ENCODE measurements at regions not wholly inside any gene's neighbourhood (a gene's known extent, or its start where the extent isn't known, plus 50 kb on each side); places are given as distances from the start of the nearest gene placed in this dataset.

- TF ChIP-seq, protein P1, sequence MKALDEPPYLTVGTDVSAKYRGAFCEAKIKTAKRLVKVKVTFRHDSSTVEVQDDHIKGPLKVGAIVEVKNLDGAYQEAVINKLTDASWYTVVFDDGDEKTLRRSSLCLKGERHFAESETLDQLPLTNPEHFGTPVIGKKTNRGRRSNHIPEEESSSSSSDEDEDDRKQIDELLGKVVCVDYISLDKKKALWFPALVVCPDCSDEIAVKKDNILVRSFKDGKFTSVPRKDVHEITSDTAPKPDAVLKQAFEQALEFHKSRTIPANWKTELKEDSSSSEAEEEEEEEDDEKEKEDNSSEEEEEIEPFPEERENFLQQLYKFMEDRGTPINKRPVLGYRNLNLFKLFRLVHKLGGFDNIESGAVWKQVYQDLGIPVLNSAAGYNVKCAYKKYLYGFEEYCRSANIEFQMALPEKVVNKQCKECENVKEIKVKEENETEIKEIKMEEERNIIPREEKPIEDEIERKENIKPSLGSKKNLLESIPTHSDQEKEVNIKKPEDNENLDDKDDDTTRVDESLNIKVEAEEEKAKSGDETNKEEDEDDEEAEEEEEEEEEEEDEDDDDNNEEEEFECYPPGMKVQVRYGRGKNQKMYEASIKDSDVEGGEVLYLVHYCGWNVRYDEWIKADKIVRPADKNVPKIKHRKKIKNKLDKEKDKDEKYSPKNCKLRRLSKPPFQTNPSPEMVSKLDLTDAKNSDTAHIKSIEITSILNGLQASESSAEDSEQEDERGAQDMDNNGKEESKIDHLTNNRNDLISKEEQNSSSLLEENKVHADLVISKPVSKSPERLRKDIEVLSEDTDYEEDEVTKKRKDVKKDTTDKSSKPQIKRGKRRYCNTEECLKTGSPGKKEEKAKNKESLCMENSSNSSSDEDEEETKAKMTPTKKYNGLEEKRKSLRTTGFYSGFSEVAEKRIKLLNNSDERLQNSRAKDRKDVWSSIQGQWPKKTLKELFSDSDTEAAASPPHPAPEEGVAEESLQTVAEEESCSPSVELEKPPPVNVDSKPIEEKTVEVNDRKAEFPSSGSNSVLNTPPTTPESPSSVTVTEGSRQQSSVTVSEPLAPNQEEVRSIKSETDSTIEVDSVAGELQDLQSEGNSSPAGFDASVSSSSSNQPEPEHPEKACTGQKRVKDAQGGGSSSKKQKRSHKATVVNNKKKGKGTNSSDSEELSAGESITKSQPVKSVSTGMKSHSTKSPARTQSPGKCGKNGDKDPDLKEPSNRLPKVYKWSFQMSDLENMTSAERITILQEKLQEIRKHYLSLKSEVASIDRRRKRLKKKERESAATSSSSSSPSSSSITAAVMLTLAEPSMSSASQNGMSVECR (CRISPR knock-in tag; IDR thresholded peaks at IDR 0.05), result no peak
- no peak for TF ChIP-seq ZNF561 (CRISPR knock-in tag; conservative IDR thresholded peaks at IDR 0.05)
- no peak for TF ChIP-seq CBX3 (IDR thresholded peaks at IDR 0.05; ENCODE audit: borderline replicate concordance in 1 of 2, low read length in 2 of 2)
- TF ChIP-seq EZH2 (IDR thresholded peaks at IDR 0.05; ENCODE audit: borderline replicate concordance, low read depth, low read length), result no peak
- TF ChIP-seq L3MBTL2 (IDR thresholded peaks at IDR 0.05), result no peak
These were observed 103.0 kb downstream of the QPCT start (continued) for GRCh38 chr2:37447446-37447845.

DNA sequence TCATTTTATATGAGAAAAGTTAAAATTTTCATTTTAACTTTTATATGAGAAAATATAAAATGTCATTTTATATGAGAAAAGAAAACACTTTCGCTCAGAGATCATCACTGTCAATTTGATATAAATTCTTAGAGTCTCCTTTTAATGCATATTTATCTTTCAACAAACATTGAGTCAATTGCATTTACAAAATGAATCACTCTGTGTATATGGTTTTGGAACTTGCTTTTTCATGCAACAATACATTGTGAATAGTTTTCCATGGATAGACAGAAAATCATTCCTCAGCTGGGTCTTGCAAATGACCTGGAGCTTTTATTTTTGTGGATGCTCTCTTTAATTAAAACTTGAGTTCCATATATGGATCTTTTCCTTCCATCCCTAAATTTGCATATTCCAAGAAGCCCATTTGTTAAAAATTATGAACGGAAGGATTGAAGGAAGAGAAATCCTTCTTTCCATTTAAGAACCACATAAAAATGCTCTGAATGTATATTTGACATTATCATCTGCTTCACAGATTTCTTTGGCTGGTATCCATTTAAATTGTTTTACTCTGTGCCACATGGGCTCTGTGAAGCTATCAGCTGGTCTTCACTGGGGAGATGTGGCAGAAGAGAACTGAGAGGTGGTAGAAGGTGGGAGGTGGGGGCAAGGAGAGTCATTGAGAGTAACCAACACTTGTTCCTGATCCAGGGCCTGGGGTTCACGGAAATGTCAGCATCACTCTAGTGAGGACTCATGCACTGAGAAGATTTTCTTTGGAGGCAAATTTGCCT, 104.1 kb downstream of the QPCT start:
- FAIRE-seq (no peak), ATAC-seq (no peak), DNase-seq (ENCODE audit: extremely low read depth in 1 of 4, low spot score in 3 of 4) (no peak)
- Histone ChIP-seq H3K79me2 (ENCODE audit: control insufficient read depth, insufficient read depth, low read length) (no peaks in the 10 kb centered on the region), H3K9me3 (replicated peaks; ENCODE audit: control insufficient read depth, insufficient read depth, low read depth, low read length) (no peaks in the 10 kb centered on the region), H3K9me1 (ENCODE audit: control insufficient read depth, insufficient read depth, low read length) (no peaks in the 10 kb centered on the region), H3K27ac (ENCODE audit: extremely low read depth, low read depth, low read length) (no peak overlapping the region), H3K36me3 (ENCODE audit: control insufficient read depth, insufficient read depth, low read length) (no peaks in the 10 kb centered on the region), H3K4me2 (ENCODE audit: insufficient read depth, low read length) (no peak overlapping the region), H3K4me1 (replicated peaks in 1 of 2; ENCODE audit: control insufficient read depth in 2 of 2, insufficient read depth in 2 of 2, low read length in 2 of 2) (no peaks in the 10 kb centered on the region), H2AFZ (ENCODE audit: low read depth, low read length) (no peak overlapping the region), H3K9ac (ENCODE audit: insufficient read depth in 1 of 2, low read depth in 2 of 2, low read length in 2 of 2) (no peak overlapping the region), H4K20me1 (replicated peaks; ENCODE audit: control insufficient read depth, insufficient read depth, low read length) (no peaks in the 10 kb centered on the region), H3K4me3 (no peak overlapping the region), H3K27me3 (ENCODE audit: control insufficient read depth in 2 of 2, insufficient read depth in 2 of 2, low read length in 2 of 2) (no peaks in the 10 kb centered on the region)
- 5% methylated on average over 3 of the region's 3 CpGs for WGBS (ENCODE audit: insufficient coverage, low coverage, missing lambda C conversion rate)
- POLR2A ChIA-PET, result no interaction called here
- BruUV-seq (replicated peaks), result no TSS peak
- CTCF ChIA-PET (ENCODE audit: low intra/inter-chr PET ratio), result no interaction called here
- in situ Hi-C loops (cut with MboI) (no loop called here), intact Hi-C loops (cut with micrococcal nuclease) (no loop called here)
- TF ChIP-seq, protein P2, sequence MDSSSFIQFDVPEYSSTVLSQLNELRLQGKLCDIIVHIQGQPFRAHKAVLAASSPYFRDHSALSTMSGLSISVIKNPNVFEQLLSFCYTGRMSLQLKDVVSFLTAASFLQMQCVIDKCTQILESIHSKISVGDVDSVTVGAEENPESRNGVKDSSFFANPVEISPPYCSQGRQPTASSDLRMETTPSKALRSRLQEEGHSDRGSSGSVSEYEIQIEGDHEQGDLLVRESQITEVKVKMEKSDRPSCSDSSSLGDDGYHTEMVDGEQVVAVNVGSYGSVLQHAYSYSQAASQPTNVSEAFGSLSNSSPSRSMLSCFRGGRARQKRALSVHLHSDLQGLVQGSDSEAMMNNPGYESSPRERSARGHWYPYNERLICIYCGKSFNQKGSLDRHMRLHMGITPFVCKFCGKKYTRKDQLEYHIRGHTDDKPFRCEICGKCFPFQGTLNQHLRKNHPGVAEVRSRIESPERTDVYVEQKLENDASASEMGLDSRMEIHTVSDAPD (CRISPR knock-in tag; IDR thresholded peaks at IDR 0.05), result no peak
- no peak for TF ChIP-seq ZNF707 (CRISPR knock-in tag; conservative IDR thresholded peaks at IDR 0.05)
- TF ChIP-seq FOXK2 (conservative IDR thresholded peaks at IDR 0.05 in 1 of 2, IDR thresholded peaks at IDR 0.05 in 1 of 2; ENCODE audit: low read depth in 2 of 2), result no peak
- no peak for TF ChIP-seq MXI1 (IDR thresholded peaks at IDR 0.05; ENCODE audit: low read depth, low read length)
- no peak for TF ChIP-seq ZNF780A (CRISPR knock-in tag; IDR thresholded peaks at IDR 0.05)
- TF ChIP-seq IFI16 (CRISPR knock-in tag; IDR thresholded peaks at IDR 0.05), result no peak
- no peak for TF ChIP-seq GABPA (tag; conservative IDR thresholded peaks at IDR 0.05; ENCODE audit: low read depth)

All from K562 (cell line).